ENCODE measurements at regions not wholly inside any gene's neighbourhood (a gene's known extent, or its start where the extent isn't known, plus 50 kb on each side); places are given as distances from the start of the nearest gene placed in this dataset.

- H3K36me3 ChIP-seq (ENCODE audit: control insufficient read depth, insufficient read depth, low read length), result no peaks in the 10 kb centered on the region
- TF ChIP-seq, protein P1, sequence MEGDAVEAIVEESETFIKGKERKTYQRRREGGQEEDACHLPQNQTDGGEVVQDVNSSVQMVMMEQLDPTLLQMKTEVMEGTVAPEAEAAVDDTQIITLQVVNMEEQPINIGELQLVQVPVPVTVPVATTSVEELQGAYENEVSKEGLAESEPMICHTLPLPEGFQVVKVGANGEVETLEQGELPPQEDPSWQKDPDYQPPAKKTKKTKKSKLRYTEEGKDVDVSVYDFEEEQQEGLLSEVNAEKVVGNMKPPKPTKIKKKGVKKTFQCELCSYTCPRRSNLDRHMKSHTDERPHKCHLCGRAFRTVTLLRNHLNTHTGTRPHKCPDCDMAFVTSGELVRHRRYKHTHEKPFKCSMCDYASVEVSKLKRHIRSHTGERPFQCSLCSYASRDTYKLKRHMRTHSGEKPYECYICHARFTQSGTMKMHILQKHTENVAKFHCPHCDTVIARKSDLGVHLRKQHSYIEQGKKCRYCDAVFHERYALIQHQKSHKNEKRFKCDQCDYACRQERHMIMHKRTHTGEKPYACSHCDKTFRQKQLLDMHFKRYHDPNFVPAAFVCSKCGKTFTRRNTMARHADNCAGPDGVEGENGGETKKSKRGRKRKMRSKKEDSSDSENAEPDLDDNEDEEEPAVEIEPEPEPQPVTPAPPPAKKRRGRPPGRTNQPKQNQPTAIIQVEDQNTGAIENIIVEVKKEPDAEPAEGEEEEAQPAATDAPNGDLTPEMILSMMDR (IDR thresholded peaks at IDR 0.05; ENCODE audit: insufficient read depth, low read length, poor library complexity, severe bottlenecking), result peak; percentile 27
- DNase-seq (ENCODE audit: low read depth), result peak; percentile 86
- no peaks in the 10 kb centered on the region for H3K27me3 ChIP-seq (ENCODE audit: control insufficient read depth, insufficient read depth, low read length)
- no peak overlapping the region for H3K4me3 ChIP-seq (ENCODE audit: low read depth, low read length)
Observed at GRCh38 chr20:11267131-11267761, 593.4 kb upstream of the JAG1 start.

DNA sequence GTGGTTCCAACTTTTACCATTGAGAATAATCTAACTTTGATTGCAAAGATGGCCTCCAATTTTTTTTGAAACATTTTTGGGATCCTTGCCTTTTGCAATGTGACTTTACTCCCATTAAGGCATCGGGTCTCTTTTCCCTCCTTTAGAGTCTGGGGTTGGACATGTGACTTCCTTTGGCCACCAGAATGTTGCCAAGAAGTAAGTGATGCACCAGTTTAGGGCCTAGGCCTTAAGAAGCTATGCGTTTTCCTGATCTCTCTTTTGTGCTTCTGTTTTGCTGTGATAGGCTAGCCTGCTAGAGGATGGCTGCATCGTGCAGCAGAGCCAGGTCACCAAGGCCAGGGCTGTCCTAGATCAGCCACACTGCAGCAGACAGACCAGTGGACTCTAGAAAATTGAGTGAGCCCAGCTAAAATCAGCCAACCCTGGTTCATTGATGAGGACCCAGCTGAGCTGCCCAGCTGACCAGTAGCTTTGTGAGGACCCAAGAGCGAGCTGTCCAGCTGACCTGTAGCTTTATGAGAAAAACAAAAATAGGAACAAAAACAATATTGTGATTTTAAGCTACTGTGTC lies 594.0 kb upstream of the JAG1 start:
- H3K4me3 ChIP-seq (ENCODE audit: low read depth, low read length), result no peak overlapping the region
- TF ChIP-seq, protein P1 (IDR thresholded peaks at IDR 0.05; ENCODE audit: insufficient read depth, low read length, poor library complexity, severe bottlenecking), result no peak
- DNase-seq (ENCODE audit: low read depth), result no peak

GRCh38 chr20:11270566-11270965 lies 596.8 kb upstream of the JAG1 start:
- no peak for DNase-seq (ENCODE audit: low read depth)
- Histone ChIP-seq H3K27me3 (ENCODE audit: control insufficient read depth, insufficient read depth, low read length) (no peaks in the 10 kb centered on the region), H3K36me3 (ENCODE audit: control insufficient read depth, insufficient read depth, low read length) (no peaks in the 10 kb centered on the region), H3K4me3 (ENCODE audit: low read depth, low read length) (no peak overlapping the region)
- TF ChIP-seq, protein P1 (IDR thresholded peaks at IDR 0.05; ENCODE audit: insufficient read depth, low read length, poor library complexity, severe bottlenecking), result no peak

More for the DNA sequence above, 594.0 kb upstream of the JAG1 start:
- no peaks in the 10 kb centered on the region for H3K27me3 ChIP-seq (ENCODE audit: control insufficient read depth, insufficient read depth, low read length)
- H3K36me3 ChIP-seq (ENCODE audit: control insufficient read depth, insufficient read depth, low read length), result no peaks in the 10 kb centered on the region

DNA sequence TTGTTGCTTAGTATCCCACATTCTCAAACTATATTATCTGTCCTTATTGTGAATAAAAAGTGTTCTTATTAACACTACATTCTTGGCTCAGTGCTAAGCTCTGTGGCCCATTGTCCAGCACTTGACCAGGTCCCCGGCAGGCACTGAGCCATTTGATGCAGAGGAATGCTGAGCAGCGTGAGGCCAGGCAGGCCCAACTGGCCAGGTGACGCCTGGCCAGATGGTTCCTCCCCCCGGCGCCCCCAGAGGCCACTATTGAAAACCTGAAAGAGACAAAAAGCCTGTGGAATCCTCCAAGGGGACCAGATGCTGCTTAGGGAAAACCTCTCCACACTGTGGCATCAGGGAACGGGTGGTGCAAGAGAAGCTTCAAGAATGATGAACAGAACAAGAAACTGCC lies 597.5 kb upstream of the JAG1 start:
- no peaks in the 10 kb centered on the region for H3K27me3 ChIP-seq (ENCODE audit: control insufficient read depth, insufficient read depth, low read length)
- H3K36me3 ChIP-seq (ENCODE audit: control insufficient read depth, insufficient read depth, low read length), result no peaks in the 10 kb centered on the region
- DNase-seq (ENCODE audit: low read depth), result no peak
- TF ChIP-seq, protein P1 (IDR thresholded peaks at IDR 0.05; ENCODE audit: insufficient read depth, low read length, poor library complexity, severe bottlenecking), result peak; percentile 9
- no peak overlapping the region for H3K4me3 ChIP-seq (ENCODE audit: low read depth, low read length)

- TF ChIP-seq, protein P1 (IDR thresholded peaks at IDR 0.05; ENCODE audit: insufficient read depth, low read length, poor library complexity, severe bottlenecking), result no peak
- H3K36me3 ChIP-seq (ENCODE audit: control insufficient read depth, insufficient read depth, low read length), result no peaks in the 10 kb centered on the region
- H3K27me3 ChIP-seq (ENCODE audit: control insufficient read depth, insufficient read depth, low read length), result no peaks in the 10 kb centered on the region
- no peak overlapping the region for H3K4me3 ChIP-seq (ENCODE audit: low read depth, low read length)
- DNase-seq (ENCODE audit: low read depth), result no peak
Observed at GRCh38 chr20:11271920-11272594, 598.3 kb upstream of the JAG1 start.
